HEK293 (cell line): ENCODE measurements at regions not wholly inside any gene's neighbourhood (a gene's known extent, or its start where the extent isn't known, plus 50 kb on each side); places are given as distances from the start of the nearest gene placed in this dataset.

Experiments used
- CTCF ChIA-PET: fragments of 350-600 bp; formaldehyde crosslinking; extraction: SDS; loops from one replicate; lab custom pipeline; 2021; ENCODE audit warnings: antibody characterized with exemption; lab: Yijun Ruan, JAX
- POLR2A ChIA-PET: fragments of 300-600 bp; formaldehyde crosslinking; extraction: SDS; loops from one replicate; lab custom pipeline; 2020; ENCODE audit warnings: antibody characterized with exemption, inconsistent platforms; lab: Yijun Ruan, JAX
- H3K27ac ChIP-seq: fragments of 200-500 bp; sonication (Bioruptor generic); 2 replicates; pipeline ENCODE4 v1.5.1; 2014; ENCODE audit warnings: low read depth, low read length, control low read depth, inconsistent platforms; ENCODE audit errors: extremely low read depth
- H3K36me3 ChIP-seq, 2 experiments: fragments of 200-500 bp in 1 of 2; sonication (Bioruptor generic) in 1 of 2; 1 replicate in 1 of 2; 2 replicates in 1 of 2; pipeline ENCODE4 v1.5.1; 2014 to 2017; ENCODE audit warnings: inconsistent platforms in 2 of 2, low read length in 2 of 2; ENCODE audit not compliant: control insufficient read depth in 2 of 2, insufficient read depth in 1 of 2
- H3K4me1 ChIP-seq: fragments of 200-500 bp; sonication (Bioruptor generic); 2 replicates; pipeline ENCODE4 v1.5.1; 2014; ENCODE audit warnings: mild to moderate bottlenecking, low read length, inconsistent platforms; ENCODE audit not compliant: control insufficient read depth, insufficient read depth
- H3K4me3 ChIP-seq: 2 replicates; pipeline ENCODE4 v1.5.1; 2011; ENCODE audit warnings: low read depth, mild to moderate bottlenecking, control low read depth, low read length, moderate library complexity
- H3K9me3 ChIP-seq: fragments of 200-500 bp; sonication (Bioruptor generic); 2 replicates; pipeline ENCODE4 v1.5.1; 2014; ENCODE audit warnings: low read depth, low read length, inconsistent platforms; ENCODE audit not compliant: control insufficient read depth, insufficient read depth
- MYNN ChIP-seq: fragments of 450-650 bp; formaldehyde crosslinking; IDR thresholded peaks from 2 replicates; pipeline ENCODE4 v1.5.1; 2016; ENCODE audit warnings: missing biosample characterization, missing genetic modification characterization, borderline replicate concordance
- RBAK ChIP-seq: fragments of 450-650 bp; formaldehyde crosslinking; IDR thresholded peaks from 2 replicates; pipeline ENCODE4 v1.5.1; 2016; ENCODE audit warnings: missing biosample characterization, missing genetic modification characterization
- SALL2 ChIP-seq: fragments of 450-650 bp; formaldehyde crosslinking; IDR thresholded peaks from 2 replicates; pipeline ENCODE4 v1.5.0; 2017; ENCODE audit warnings: missing biosample characterization, mild to moderate bottlenecking, missing genetic modification characterization, borderline replicate concordance
- ZNF157 ChIP-seq: fragments of 450-650 bp; formaldehyde crosslinking; IDR thresholded peaks from 2 replicates; pipeline ENCODE4 v1.5.1; 2016; ENCODE audit warnings: missing biosample characterization, missing genetic modification characterization
- ZNF16 ChIP-seq: fragments of 450-650 bp; formaldehyde crosslinking; IDR thresholded peaks from 2 replicates; pipeline ENCODE4 v1.5.1; 2016; ENCODE audit warnings: low read depth, missing biosample characterization, missing genetic modification characterization
- ZNF23 ChIP-seq: fragments of 450-650 bp; formaldehyde crosslinking; IDR thresholded peaks from 2 replicates; pipeline ENCODE4 v1.5.1; 2016; ENCODE audit warnings: missing biosample characterization, missing genetic modification characterization, borderline replicate concordance
- ZNF274 ChIP-seq, 2 experiments: fragments of 200-500 bp in 1 of 2; fragments of 450-650 bp in 1 of 2; sonication (Bioruptor generic) in 1 of 2; formaldehyde crosslinking in 1 of 2; IDR thresholded peaks; 2 replicates each; pipeline versions ENCODE4 v1.5.1 to v1.6.1; 2014 to 2016; ENCODE audit warnings: borderline replicate concordance in 1 of 2, inconsistent platforms in 1 of 2, low read length in 1 of 2, missing biosample characterization in 1 of 2, missing genetic modification characterization in 1 of 2
- ZNF354C ChIP-seq: fragments of 450-650 bp; formaldehyde crosslinking; IDR thresholded peaks from 2 replicates; pipeline ENCODE4 v1.5.1; 2016; ENCODE audit warnings: missing biosample characterization, missing genetic modification characterization, low read depth, borderline replicate concordance
- ZNF423 ChIP-seq: fragments of 450-650 bp; formaldehyde crosslinking; IDR thresholded peaks from 2 replicates; pipeline ENCODE4 v1.5.1; 2016; ENCODE audit warnings: missing biosample characterization, missing genetic modification characterization
- ZNF548 ChIP-seq: fragments of 450-650 bp; formaldehyde crosslinking; IDR thresholded peaks from 2 replicates; pipeline ENCODE4 v1.5.1; 2016; ENCODE audit warnings: missing biosample characterization, missing genetic modification characterization
- ZNF621 ChIP-seq: fragments of 450-650 bp; formaldehyde crosslinking; IDR thresholded peaks from 2 replicates; pipeline ENCODE4 v1.5.1; 2017; ENCODE audit warnings: missing biosample characterization, missing genetic modification characterization
- ZNF623 ChIP-seq: fragments of 450-650 bp; formaldehyde crosslinking; IDR thresholded peaks from 2 replicates; pipeline ENCODE4 v1.5.1; 2016; ENCODE audit warnings: missing biosample characterization, missing genetic modification characterization
- ZNF624 ChIP-seq: fragments of 450-650 bp; formaldehyde crosslinking; IDR thresholded peaks from 2 replicates; pipeline ENCODE4 v1.5.1; 2017; ENCODE audit warnings: missing biosample characterization, missing genetic modification characterization
- ZNF629 ChIP-seq: fragments of 450-650 bp; formaldehyde crosslinking; IDR thresholded peaks from 2 replicates; pipeline ENCODE4 v1.5.1; 2017; ENCODE audit warnings: missing biosample characterization, missing genetic modification characterization
- ZNF830 ChIP-seq: fragments of 450-650 bp; IDR thresholded peaks from 2 replicates; pipeline ENCODE4 v1.5.0; 2018; ENCODE audit warnings: missing biosample characterization, missing genetic modification characterization, low read depth, mild to moderate bottlenecking, moderate library complexity
- ZSCAN23 ChIP-seq: fragments of 450-650 bp; formaldehyde crosslinking; IDR thresholded peaks from 2 replicates; pipeline ENCODE4 v1.5.1; 2016; ENCODE audit warnings: missing biosample characterization, missing genetic modification characterization
- TF ChIP-seq, protein P1 (sequence below): fragments of 450-650 bp; formaldehyde crosslinking; optimal IDR thresholded peaks from 2 replicates; pipeline ENCODE3; 2016; ENCODE audit warnings: missing biosample characterization, mild to moderate bottlenecking, missing genetic modification characterization
- TF ChIP-seq, protein P2 (sequence below): IDR thresholded peaks from 2 replicates; pipeline ENCODE4 v1.6.1; 2011; ENCODE audit warnings: mild to moderate bottlenecking, low read depth, low read length, borderline replicate concordance
- TF ChIP-seq, protein P3 (sequence below): fragments of 450-650 bp; formaldehyde crosslinking; IDR thresholded peaks from 2 replicates; pipeline ENCODE4 v1.5.1; 2017; ENCODE audit warnings: missing biosample characterization, mild to moderate bottlenecking, missing genetic modification characterization, moderate library complexity
- TF ChIP-seq, protein P4 (sequence below): fragments of 450-650 bp; formaldehyde crosslinking; IDR thresholded peaks from 2 replicates; pipeline ENCODE4 v1.5.0; 2017; ENCODE audit warnings: missing biosample characterization, missing genetic modification characterization, borderline replicate concordance

DNA sequence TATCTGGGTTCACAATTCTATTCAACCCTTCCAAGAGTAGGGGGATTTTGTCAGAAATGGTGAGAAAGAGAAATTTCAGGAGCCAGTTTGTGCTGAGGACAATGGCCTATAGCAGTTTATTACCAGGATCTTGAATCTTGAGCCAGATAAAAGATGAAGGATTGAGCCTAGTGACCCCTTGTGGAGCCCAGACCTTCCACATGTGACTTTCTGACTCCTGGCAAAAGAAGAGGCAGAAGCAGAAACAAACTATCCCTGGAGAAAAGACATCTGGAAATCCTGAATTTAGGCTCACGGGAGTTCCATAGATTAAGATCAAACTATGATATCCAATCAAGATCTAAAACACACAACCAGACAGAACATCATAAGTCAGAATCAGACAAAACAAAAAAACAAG, 60.9 kb upstream of the CHRM2 start:
- TF ChIP-seq ZNF274 (IDR thresholded peaks at IDR 0.05; ENCODE audit: low read length) (no peak), ZNF274 (tag by site-specific recombination; IDR thresholded peaks at IDR 0.05; ENCODE audit: borderline replicate concordance) (no peak), ZNF629 (tag by site-specific recombination) (no peak), MYNN (no peak), ZNF157 (tag by site-specific recombination) (no peak), ZNF621 (tag by site-specific recombination) (no peak), ZNF830 (tag by site-specific recombination) (no peak), ZNF23 (tag by site-specific recombination) (no peak), ZNF16 (tag by site-specific recombination) (no peak), ZSCAN23 (no peak), ZNF423 (tag by site-specific recombination) (no peak), ZNF548 (no peak), RBAK (tag by site-specific recombination) (no peak), ZNF354C (no peak), ZNF624 (tag by site-specific recombination) (no peak)
- TF ChIP-seq, protein P1, sequence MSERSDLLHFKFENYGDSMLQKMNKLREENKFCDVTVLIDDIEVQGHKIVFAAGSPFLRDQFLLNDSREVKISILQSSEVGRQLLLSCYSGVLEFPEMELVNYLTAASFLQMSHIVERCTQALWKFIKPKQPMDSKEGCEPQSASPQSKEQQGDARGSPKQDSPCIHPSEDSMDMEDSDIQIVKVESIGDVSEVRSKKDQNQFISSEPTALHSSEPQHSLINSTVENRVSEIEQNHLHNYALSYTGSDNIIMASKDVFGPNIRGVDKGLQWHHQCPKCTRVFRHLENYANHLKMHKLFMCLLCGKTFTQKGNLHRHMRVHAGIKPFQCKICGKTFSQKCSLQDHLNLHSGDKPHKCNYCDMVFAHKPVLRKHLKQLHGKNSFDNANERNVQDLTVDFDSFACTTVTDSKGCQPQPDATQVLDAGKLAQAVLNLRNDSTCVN, result no peak
- TF ChIP-seq, protein P2, sequence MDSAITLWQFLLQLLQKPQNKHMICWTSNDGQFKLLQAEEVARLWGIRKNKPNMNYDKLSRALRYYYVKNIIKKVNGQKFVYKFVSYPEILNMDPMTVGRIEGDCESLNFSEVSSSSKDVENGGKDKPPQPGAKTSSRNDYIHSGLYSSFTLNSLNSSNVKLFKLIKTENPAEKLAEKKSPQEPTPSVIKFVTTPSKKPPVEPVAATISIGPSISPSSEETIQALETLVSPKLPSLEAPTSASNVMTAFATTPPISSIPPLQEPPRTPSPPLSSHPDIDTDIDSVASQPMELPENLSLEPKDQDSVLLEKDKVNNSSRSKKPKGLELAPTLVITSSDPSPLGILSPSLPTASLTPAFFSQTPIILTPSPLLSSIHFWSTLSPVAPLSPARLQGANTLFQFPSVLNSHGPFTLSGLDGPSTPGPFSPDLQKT, result no peak
- Histone ChIP-seq H3K36me3 (no peaks in the 10 kb centered on the region), H3K27ac (no peak overlapping the region), H3K4me3 (no peak overlapping the region), H3K9me3 (no peaks in the 10 kb centered on the region), H3K4me1 (no peaks in the 10 kb centered on the region)
- CTCF ChIA-PET, result no interaction called here
- POLR2A ChIA-PET, result no interaction called here

DNA sequence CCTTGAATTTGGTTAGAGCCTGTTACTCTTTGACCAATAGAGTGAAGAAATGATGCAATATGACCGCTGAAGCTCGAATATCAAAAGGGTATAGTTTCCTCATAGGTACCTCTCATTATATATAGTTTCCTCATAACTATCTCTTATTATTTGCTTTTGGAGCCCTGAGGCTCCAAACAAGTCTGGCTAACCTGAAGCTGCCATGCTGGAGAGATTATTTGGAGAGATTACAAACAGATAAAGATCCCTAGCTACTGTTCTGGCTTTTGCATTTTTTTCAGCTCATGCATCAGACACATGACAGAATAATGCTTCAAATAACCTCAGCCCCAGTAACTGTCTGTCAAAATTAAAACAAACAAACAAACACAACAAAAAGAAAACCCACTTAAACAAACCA, 65.4 kb upstream of the CHRM2 start:
- H3K4me1 ChIP-seq, result no peaks in the 10 kb centered on the region
- ChIA-PET CTCF (no interaction called here), POLR2A (no interaction called here)
- no peak overlapping the region for H3K4me3 ChIP-seq
- no peak overlapping the region for H3K27ac ChIP-seq
- no peaks in the 10 kb centered on the region for H3K36me3 ChIP-seq
- H3K9me3 ChIP-seq, result no peaks in the 10 kb centered on the region
- TF ChIP-seq ZNF623 (tag by site-specific recombination), result no peak
- TF ChIP-seq, protein P3, sequence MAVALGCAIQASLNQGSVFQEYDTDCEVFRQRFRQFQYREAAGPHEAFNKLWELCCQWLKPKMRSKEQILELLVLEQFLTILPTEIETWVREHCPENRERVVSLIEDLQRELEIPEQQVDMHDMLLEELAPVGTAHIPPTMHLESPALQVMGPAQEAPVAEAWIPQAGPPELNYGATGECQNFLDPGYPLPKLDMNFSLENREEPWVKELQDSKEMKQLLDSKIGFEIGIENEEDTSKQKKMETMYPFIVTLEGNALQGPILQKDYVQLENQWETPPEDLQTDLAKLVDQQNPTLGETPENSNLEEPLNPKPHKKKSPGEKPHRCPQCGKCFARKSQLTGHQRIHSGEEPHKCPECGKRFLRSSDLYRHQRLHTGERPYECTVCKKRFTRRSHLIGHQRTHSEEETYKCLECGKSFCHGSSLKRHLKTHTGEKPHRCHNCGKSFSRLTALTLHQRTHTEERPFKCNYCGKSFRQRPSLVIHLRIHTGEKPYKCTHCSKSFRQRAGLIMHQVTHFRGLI (tag by site-specific recombination), result no peak
- no peak for TF ChIP-seq SALL2 (tag by site-specific recombination)
- TF ChIP-seq, protein P4, sequence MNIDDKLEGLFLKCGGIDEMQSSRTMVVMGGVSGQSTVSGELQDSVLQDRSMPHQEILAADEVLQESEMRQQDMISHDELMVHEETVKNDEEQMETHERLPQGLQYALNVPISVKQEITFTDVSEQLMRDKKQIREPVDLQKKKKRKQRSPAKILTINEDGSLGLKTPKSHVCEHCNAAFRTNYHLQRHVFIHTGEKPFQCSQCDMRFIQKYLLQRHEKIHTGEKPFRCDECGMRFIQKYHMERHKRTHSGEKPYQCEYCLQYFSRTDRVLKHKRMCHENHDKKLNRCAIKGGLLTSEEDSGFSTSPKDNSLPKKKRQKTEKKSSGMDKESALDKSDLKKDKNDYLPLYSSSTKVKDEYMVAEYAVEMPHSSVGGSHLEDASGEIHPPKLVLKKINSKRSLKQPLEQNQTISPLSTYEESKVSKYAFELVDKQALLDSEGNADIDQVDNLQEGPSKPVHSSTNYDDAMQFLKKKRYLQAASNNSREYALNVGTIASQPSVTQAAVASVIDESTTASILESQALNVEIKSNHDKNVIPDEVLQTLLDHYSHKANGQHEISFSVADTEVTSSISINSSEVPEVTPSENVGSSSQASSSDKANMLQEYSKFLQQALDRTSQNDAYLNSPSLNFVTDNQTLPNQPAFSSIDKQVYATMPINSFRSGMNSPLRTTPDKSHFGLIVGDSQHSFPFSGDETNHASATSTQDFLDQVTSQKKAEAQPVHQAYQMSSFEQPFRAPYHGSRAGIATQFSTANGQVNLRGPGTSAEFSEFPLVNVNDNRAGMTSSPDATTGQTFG, result no peak
